ENCODE measurements at regions not wholly inside any gene's neighbourhood (a gene's known extent, or its start where the extent isn't known, plus 50 kb on each side); places are given as distances from the start of the nearest gene placed in this dataset.

GRCh38 chr2:3054066-3054465, 323.6 kb downstream of the EIPR1 start (continued):
- no peak for TF ChIP-seq ATF2 (IDR thresholded peaks at IDR 0.05; ENCODE audit: low read length)
- TF ChIP-seq GABPA (IDR thresholded peaks at IDR 0.05; ENCODE audit: low read depth) = no peak
- TF ChIP-seq CTCF (IDR thresholded peaks at IDR 0.05 in 2 of 3, conservative IDR thresholded peaks at IDR 0.05 in 1 of 3; ENCODE audit: control insufficient read depth in 2 of 3, extremely low read depth in 1 of 3, insufficient read depth in 1 of 3, low read depth in 3 of 3, low read length in 3 of 3) = no peak
- no peak for TF ChIP-seq CUX1 (IDR thresholded peaks at IDR 0.05; ENCODE audit: insufficient replicate concordance, low read depth, low read length)
- no peak for TF ChIP-seq SMARCA5 (IDR thresholded peaks at IDR 0.05)
- TF ChIP-seq FOXK2 (IDR thresholded peaks at IDR 0.05) = no peak
- no peak for TF ChIP-seq FOXM1 (IDR thresholded peaks at IDR 0.05; ENCODE audit: low read depth, low read length)
- TF ChIP-seq BRCA1 (IDR thresholded peaks at IDR 0.05; ENCODE audit: low read depth, low read length) = no peak
- no peak for TF ChIP-seq ATF7 (IDR thresholded peaks at IDR 0.05; ENCODE audit: low read depth)

Data from GM12878 (cell line).